ENCODE measurements at regions not wholly inside any gene's neighbourhood (a gene's known extent, or its start where the extent isn't known, plus 50 kb on each side); places are given as distances from the start of the nearest gene placed in this dataset.

DNA sequence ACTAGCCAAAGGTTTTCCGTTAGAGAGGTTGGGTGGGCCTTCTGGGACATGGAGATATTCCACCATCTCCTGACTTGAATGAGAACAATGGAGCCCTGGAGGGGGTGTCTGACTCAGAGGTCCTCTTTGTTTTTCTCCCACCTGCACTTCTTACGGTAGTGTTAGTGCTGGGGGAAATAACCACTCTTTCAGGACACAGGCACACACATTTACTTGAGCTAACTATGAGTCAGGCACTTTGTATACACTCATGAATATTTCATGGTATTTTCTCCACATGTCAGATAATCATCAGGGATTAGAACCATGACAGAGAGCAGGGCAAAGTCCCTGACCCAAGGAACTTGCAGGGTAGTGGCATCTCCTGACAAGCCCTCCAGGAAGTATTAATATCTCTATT, 439.1 kb downstream of the TSN start:
- Histone ChIP-seq H2AFZ (ENCODE audit: low read depth, low read length) (no peak overlapping the region), H3K27ac (ENCODE audit: low read length) (no peak overlapping the region), H3K27me3 (ENCODE audit: low read depth, low read length) (no peaks in the 10 kb centered on the region), H3K4me3 (ENCODE audit: low read length) (no peak overlapping the region), H3K36me3 (replicated peaks; ENCODE audit: low read depth, low read length) (no peaks in the 10 kb centered on the region), H3K4me1 (ENCODE audit: low read length) (no peaks in the 10 kb centered on the region), H3K9me3 (ENCODE audit: insufficient read depth, low read length) (no peaks in the 10 kb centered on the region), H3K9ac (ENCODE audit: low read length) (no peak overlapping the region), H3K79me2 (ENCODE audit: low read length) (no peaks in the 10 kb centered on the region), H3K4me2 (ENCODE audit: low read length) (no peak overlapping the region), H4K20me1 (ENCODE audit: insufficient read depth, low read length) (no peaks in the 10 kb centered on the region)
- no peak for TF ChIP-seq EZH2phosphoT487 (IDR thresholded peaks at IDR 0.05; ENCODE audit: low read depth)
- TF ChIP-seq, protein P1, sequence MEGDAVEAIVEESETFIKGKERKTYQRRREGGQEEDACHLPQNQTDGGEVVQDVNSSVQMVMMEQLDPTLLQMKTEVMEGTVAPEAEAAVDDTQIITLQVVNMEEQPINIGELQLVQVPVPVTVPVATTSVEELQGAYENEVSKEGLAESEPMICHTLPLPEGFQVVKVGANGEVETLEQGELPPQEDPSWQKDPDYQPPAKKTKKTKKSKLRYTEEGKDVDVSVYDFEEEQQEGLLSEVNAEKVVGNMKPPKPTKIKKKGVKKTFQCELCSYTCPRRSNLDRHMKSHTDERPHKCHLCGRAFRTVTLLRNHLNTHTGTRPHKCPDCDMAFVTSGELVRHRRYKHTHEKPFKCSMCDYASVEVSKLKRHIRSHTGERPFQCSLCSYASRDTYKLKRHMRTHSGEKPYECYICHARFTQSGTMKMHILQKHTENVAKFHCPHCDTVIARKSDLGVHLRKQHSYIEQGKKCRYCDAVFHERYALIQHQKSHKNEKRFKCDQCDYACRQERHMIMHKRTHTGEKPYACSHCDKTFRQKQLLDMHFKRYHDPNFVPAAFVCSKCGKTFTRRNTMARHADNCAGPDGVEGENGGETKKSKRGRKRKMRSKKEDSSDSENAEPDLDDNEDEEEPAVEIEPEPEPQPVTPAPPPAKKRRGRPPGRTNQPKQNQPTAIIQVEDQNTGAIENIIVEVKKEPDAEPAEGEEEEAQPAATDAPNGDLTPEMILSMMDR (IDR thresholded peaks at IDR 0.05; ENCODE audit: low read depth, low read length), result no peak

DNA sequence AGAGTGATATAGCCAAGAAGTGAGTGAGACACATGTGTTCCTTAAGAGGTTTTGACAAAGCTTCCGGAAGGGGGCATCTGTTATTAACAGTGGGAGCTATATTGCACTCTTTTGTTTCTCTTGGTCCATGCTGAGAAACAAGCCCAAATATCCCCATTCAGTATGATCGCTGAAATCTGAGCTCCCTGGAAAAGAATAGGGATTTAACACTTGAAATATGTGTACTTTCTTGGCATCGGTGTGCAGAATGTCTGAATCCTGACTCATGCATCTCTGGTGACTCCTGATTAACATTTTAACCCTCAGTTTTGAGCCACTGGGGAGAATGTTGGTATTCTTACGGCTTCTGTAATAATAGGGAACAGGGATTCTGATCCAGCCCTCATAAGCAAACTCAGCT, 448.1 kb downstream of the TSN start:
- Histone ChIP-seq H2AFZ (ENCODE audit: low read depth, low read length) (no peak overlapping the region), H3K4me3 (ENCODE audit: low read length) (no peak overlapping the region), H4K20me1 (ENCODE audit: insufficient read depth, low read length) (no peaks in the 10 kb centered on the region), H3K9ac (ENCODE audit: low read length) (no peak overlapping the region), H3K79me2 (ENCODE audit: low read length) (no peaks in the 10 kb centered on the region), H3K4me1 (ENCODE audit: low read length) (no peaks in the 10 kb centered on the region), H3K4me2 (ENCODE audit: low read length) (no peak overlapping the region), H3K36me3 (replicated peaks; ENCODE audit: low read depth, low read length) (no peaks in the 10 kb centered on the region), H3K27me3 (ENCODE audit: low read depth, low read length) (no peaks in the 10 kb centered on the region), H3K27ac (ENCODE audit: low read length) (no peak overlapping the region), H3K9me3 (ENCODE audit: insufficient read depth, low read length) (no peaks in the 10 kb centered on the region)
- no peak for TF ChIP-seq EZH2phosphoT487 (IDR thresholded peaks at IDR 0.05; ENCODE audit: low read depth)
- TF ChIP-seq, protein P1 (IDR thresholded peaks at IDR 0.05; ENCODE audit: low read depth, low read length), result no peak

DNA sequence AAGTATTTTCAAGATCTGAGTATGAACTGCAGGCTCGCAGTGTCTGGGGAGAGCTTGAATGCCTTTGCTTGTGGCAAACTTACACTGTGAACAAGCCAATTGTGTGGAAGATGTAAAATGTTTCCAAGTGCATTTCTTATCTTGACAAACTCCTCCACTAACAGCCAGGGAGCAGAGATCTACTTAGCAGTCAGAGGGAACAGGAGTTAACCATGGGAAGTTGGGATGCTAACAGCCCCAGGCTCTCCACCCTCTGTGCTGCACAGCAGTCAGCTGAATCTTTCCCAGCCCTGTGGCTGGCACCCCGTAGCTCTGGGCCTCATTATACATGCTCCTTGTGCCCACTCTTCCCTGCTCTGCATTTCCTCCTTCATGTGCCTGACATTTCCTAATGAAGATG, 450.2 kb downstream of the TSN start:
- Histone ChIP-seq H2AFZ (ENCODE audit: low read depth, low read length) (no peak overlapping the region), H3K79me2 (ENCODE audit: low read length) (no peaks in the 10 kb centered on the region), H3K27ac (ENCODE audit: low read length) (no peak overlapping the region), H3K9me3 (ENCODE audit: insufficient read depth, low read length) (no peaks in the 10 kb centered on the region), H4K20me1 (ENCODE audit: insufficient read depth, low read length) (no peaks in the 10 kb centered on the region), H3K4me1 (ENCODE audit: low read length) (peaks cover 5% of the 10 kb centered on the region; the same call in 1 of the 2 replicates), H3K9ac (ENCODE audit: low read length) (no peak overlapping the region), H3K4me2 (ENCODE audit: low read length) (no peak overlapping the region), H3K36me3 (replicated peaks; ENCODE audit: low read depth, low read length) (no peaks in the 10 kb centered on the region), H3K4me3 (ENCODE audit: low read length) (no peak overlapping the region), H3K27me3 (ENCODE audit: low read depth, low read length) (no peaks in the 10 kb centered on the region)
- TF ChIP-seq EZH2phosphoT487 (IDR thresholded peaks at IDR 0.05; ENCODE audit: low read depth), result no peak
- TF ChIP-seq, protein P1 (IDR thresholded peaks at IDR 0.05; ENCODE audit: low read depth, low read length), result no peak

DNA sequence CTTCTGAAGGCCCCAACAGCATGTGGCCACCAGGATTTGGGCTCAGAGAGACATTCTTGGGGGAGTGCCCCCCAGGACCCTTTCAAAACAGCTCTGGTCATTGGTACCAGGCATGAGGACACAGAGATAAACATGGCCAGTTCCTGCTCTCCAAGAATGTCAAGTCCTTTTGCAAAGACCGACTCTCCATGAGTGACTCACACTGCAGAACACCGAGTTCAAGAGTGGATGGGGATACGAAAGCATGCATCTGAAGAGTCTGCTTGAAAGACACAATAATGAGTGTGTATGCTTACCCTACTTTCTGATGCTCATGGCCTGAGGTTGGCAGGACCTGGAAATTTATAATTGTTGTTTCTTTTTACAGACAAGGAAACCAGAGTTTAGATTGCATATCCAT, 450.6 kb downstream of the TSN start:
- no peaks in the 10 kb centered on the region for H3K27me3 ChIP-seq (ENCODE audit: low read depth, low read length)
- H3K4me1 ChIP-seq (ENCODE audit: low read length), result peaks cover 8% of the 10 kb centered on the region
- no peaks in the 10 kb centered on the region for H3K9me3 ChIP-seq (ENCODE audit: insufficient read depth, low read length)
- H3K79me2 ChIP-seq (ENCODE audit: low read length), result no peaks in the 10 kb centered on the region
- H4K20me1 ChIP-seq (ENCODE audit: insufficient read depth, low read length), result no peaks in the 10 kb centered on the region
- no peak overlapping the region for H3K4me2 ChIP-seq (ENCODE audit: low read length)
- no peak overlapping the region for H3K27ac ChIP-seq (ENCODE audit: low read length)
- no peaks in the 10 kb centered on the region for H3K36me3 ChIP-seq (replicated peaks; ENCODE audit: low read depth, low read length)
- H3K4me3 ChIP-seq (ENCODE audit: low read length), result no peak overlapping the region
- no peak overlapping the region for H2AFZ ChIP-seq (ENCODE audit: low read depth, low read length)
- no peak overlapping the region for H3K9ac ChIP-seq (ENCODE audit: low read length)
- TF ChIP-seq, protein P1 (IDR thresholded peaks at IDR 0.05; ENCODE audit: low read depth, low read length), result no peak
- TF ChIP-seq EZH2phosphoT487 (IDR thresholded peaks at IDR 0.05; ENCODE audit: low read depth), result no peak

Data from OCI-LY3 (cell line).